ENCODE measurements at regions not wholly inside any gene's neighbourhood (a gene's known extent, or its start where the extent isn't known, plus 50 kb on each side); places are given as distances from the start of the nearest gene placed in this dataset.

DNA sequence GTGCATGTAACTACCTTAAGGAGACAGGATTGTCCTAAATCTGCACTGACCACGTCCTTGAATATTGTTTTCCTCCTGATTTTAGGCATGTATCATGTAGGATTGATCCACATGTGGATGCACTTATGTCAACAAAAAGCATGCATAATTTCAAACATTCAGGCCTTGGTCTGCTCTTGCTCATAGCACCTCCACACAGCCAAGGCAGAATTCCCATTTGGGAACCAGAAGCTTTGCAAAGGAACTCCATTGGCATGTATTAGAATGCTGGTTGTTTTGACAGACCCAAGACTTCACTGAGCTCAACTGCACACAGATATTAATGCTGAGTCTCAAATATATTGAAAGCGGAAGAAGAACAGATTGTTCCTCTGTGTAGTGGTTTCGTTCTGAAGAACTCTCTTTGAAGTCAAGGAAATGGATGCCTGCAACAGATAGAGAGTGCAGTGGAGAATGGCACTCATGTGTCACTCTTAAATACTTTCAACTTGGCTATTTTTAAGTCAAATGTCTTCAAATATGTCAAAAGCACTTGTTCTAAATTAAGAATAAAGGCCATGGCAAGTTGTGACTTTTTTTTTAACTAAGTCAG, 387.6 kb downstream of the LTN1 start:
- TF ChIP-seq, protein P1, sequence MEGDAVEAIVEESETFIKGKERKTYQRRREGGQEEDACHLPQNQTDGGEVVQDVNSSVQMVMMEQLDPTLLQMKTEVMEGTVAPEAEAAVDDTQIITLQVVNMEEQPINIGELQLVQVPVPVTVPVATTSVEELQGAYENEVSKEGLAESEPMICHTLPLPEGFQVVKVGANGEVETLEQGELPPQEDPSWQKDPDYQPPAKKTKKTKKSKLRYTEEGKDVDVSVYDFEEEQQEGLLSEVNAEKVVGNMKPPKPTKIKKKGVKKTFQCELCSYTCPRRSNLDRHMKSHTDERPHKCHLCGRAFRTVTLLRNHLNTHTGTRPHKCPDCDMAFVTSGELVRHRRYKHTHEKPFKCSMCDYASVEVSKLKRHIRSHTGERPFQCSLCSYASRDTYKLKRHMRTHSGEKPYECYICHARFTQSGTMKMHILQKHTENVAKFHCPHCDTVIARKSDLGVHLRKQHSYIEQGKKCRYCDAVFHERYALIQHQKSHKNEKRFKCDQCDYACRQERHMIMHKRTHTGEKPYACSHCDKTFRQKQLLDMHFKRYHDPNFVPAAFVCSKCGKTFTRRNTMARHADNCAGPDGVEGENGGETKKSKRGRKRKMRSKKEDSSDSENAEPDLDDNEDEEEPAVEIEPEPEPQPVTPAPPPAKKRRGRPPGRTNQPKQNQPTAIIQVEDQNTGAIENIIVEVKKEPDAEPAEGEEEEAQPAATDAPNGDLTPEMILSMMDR (IDR thresholded peaks at IDR 0.05), result no peak
- TF ChIP-seq POLR2A (IDR thresholded peaks at IDR 0.05), result no peak
